CD14-positive monocyte (primary cell): ENCODE measurements at regions not wholly inside any gene's neighbourhood (a gene's known extent, or its start where the extent isn't known, plus 50 kb on each side); places are given as distances from the start of the nearest gene placed in this dataset.

Source experiments
- DNase-seq, 3 donors: peaks; one replicate each; pipeline ENCODE4 v3.0.0-alpha.2; 2011 to 2022
- H2AFZ ChIP-seq: 2 replicates; pipeline ENCODE4 v1.6.0; 2012; ENCODE audit warnings: mild to moderate bottlenecking, low read depth, low read length, inconsistent platforms; ENCODE audit not compliant: insufficient read depth, poor library complexity, severe bottlenecking
- H3K27ac ChIP-seq, 2 donors: 1 replicate in 1 of 2; 2 replicates in 1 of 2; pipeline ENCODE4 v1.5.1; 2012 to 2013; ENCODE audit warnings: low read length in 2 of 2, control low read depth in 1 of 2, inconsistent platforms in 1 of 2, low read depth in 1 of 2, mild to moderate bottlenecking in 1 of 2
- H3K27me3 ChIP-seq, 2 donors: one replicate each; pipeline versions ENCODE4 v1.6.0 to v1.6.1; 2011 to 2013; ENCODE audit warnings: low read length in 2 of 2; ENCODE audit not compliant: control insufficient read depth in 2 of 2, insufficient read depth in 2 of 2
- H3K36me3 ChIP-seq, 2 donors: replicated peaks in 1 of 2; 1 replicate in 1 of 2; 2 replicates in 1 of 2; pipeline versions ENCODE4 v1.5.1 to v1.6.1; 2012 to 2013; ENCODE audit warnings: low read length in 2 of 2, control low read depth in 1 of 2, inconsistent platforms in 1 of 2, mild to moderate bottlenecking in 1 of 2; ENCODE audit not compliant: insufficient read depth in 2 of 2, control insufficient read depth in 1 of 2
- H3K4me1 ChIP-seq, 2 donors: 1 replicate in 1 of 2; 2 replicates in 1 of 2; pipeline versions ENCODE4 v1.5.1 to v1.6.1; 2012 to 2013; ENCODE audit warnings: low read length in 2 of 2, control low read depth in 1 of 2, inconsistent platforms in 1 of 2, mild to moderate bottlenecking in 1 of 2, moderate library complexity in 1 of 2; ENCODE audit not compliant: insufficient read depth in 2 of 2, control insufficient read depth in 1 of 2
- H3K4me2 ChIP-seq: replicated peaks from 2 replicates; pipeline ENCODE3; 2012; ENCODE audit warnings: low read length, moderate library complexity, mild to moderate bottlenecking; ENCODE audit not compliant: poor library complexity, severe bottlenecking; ENCODE audit errors: extremely low read depth
- H3K4me3 ChIP-seq, 3 experiments: fragments of 200-600 bp in 1 of 3; sonication (generic) in 1 of 3; replicated peaks in 1 of 3; 1 replicate in 2 of 3; 2 replicates in 1 of 3; pipeline ENCODE4 v1.5.1; 2011 to 2013; ENCODE audit warnings: low read length in 3 of 3, mild to moderate bottlenecking in 3 of 3, control low read depth in 2 of 3, low read depth in 2 of 3, inconsistent platforms in 1 of 3, moderate library complexity in 1 of 3
- H3K79me2 ChIP-seq: 2 replicates; pipeline ENCODE4 v1.6.0; 2012; ENCODE audit warnings: mild to moderate bottlenecking, control low read depth, inconsistent platforms, low read length, moderate library complexity; ENCODE audit not compliant: insufficient read depth
- H3K9ac ChIP-seq: 2 replicates; pipeline ENCODE4 v1.6.0; 2017; ENCODE audit warnings: low read length, mild to moderate bottlenecking; ENCODE audit not compliant: insufficient read depth, poor library complexity, severe bottlenecking
- H3K9me3 ChIP-seq, 2 donors: replicated peaks in 1 of 2; 1 replicate in 1 of 2; 2 replicates in 1 of 2; pipeline versions ENCODE4 v1.5.1 to v1.6.1; 2012 to 2013; ENCODE audit warnings: low read length in 2 of 2, control low read depth in 1 of 2; ENCODE audit not compliant: control insufficient read depth in 1 of 2, insufficient read depth in 1 of 2
- H4K20me1 ChIP-seq: 2 replicates; pipeline ENCODE4 v1.6.0; 2012; ENCODE audit warnings: mild to moderate bottlenecking, low read length, control low read depth, moderate library complexity; ENCODE audit not compliant: insufficient read depth
- H3K27ac Mint-ChIP-seq, 7 donors: one replicate each; pipeline ENCODE4 v1.8.0; 2020; ENCODE audit warnings: mild to moderate bottlenecking in 7 of 7, mixed read lengths in 7 of 7, moderate library complexity in 6 of 7, inconsistent platforms in 2 of 7
- H3K27me3 Mint-ChIP-seq, 3 donors: one replicate each; pipeline ENCODE4 v1.8.0; 2021 to 2022; ENCODE audit warnings: low read depth in 3 of 3, mild to moderate bottlenecking in 3 of 3, mixed read lengths in 3 of 3, moderate library complexity in 3 of 3, inconsistent platforms in 1 of 3
- H3K36me3 Mint-ChIP-seq, 2 donors: one replicate each; pipeline ENCODE4 v1.8.0; 2020; ENCODE audit warnings: mixed read lengths in 2 of 2, inconsistent platforms in 1 of 2, mild to moderate bottlenecking in 1 of 2
- H3K4me1 Mint-ChIP-seq: one replicate; pipeline ENCODE4 v1.8.0; 2020; ENCODE audit warnings: mild to moderate bottlenecking, mixed read lengths
- H3K4me3 Mint-ChIP-seq, 2 donors: one replicate each; pipeline ENCODE4 v1.8.0; 2020; ENCODE audit warnings: mild to moderate bottlenecking in 2 of 2, mixed read lengths in 2 of 2, moderate library complexity in 1 of 2
- H3K9me3 Mint-ChIP-seq, 7 donors: one replicate each; pipeline ENCODE4 v1.8.0; 2020 to 2022; ENCODE audit warnings: mixed read lengths in 7 of 7, mild to moderate bottlenecking in 6 of 7, moderate library complexity in 6 of 7, inconsistent platforms in 2 of 7
- CTCF ChIP-seq: fragments of 200-600 bp; IDR thresholded peaks from one replicate; pipeline ENCODE4 v1.8.0; 2022; ENCODE audit warnings: antibody characterized with exemption, mild to moderate bottlenecking
- WGBS: methylation state at CpG from one replicate; pipeline ENCODE4 v1.1.5; 2013; ENCODE audit warnings: missing lambda C conversion rate; ENCODE audit not compliant: insufficient coverage; 5-methylcytosine and 5-hydroxymethylcytosine counted together
- intact Hi-C, 2 donors: fragments of 100-400 bp; cut with micrococcal nuclease; formaldehyde crosslinking; loops; one replicate each; pipeline versions ENCODE4 v1.15.0 to v1.15.1; 2023

GRCh38 chr11:80584661-80585060 is 1143.8 kb upstream of the TENM4 start:
- WGBS, result 91% methylated on average over 3 of the region's 3 CpGs
- Histone ChIP-seq H3K4me2 (no peak overlapping the region), H3K27me3 (no peaks in the 10 kb centered on the region), H3K27ac (no peak overlapping the region), H3K4me3 (no peak overlapping the region), H2AFZ (no peak overlapping the region), H3K9me3 (no peaks in the 10 kb centered on the region), H3K79me2 (no peaks in the 10 kb centered on the region), H3K4me1 (no peaks in the 10 kb centered on the region), H4K20me1 (no peaks in the 10 kb centered on the region), H3K9ac (no peak overlapping the region), H3K36me3 (no peaks in the 10 kb centered on the region)
- Mint-ChIP-seq H3K36me3 (no peaks in the 10 kb centered on the region), H3K4me3 (no peak overlapping the region), H3K27me3 (no peaks in the 10 kb centered on the region), H3K9me3 (peaks cover 0 to 2% (median 0%) of the 10 kb centered on the region in 7 donors), H3K4me1 (no peaks in the 10 kb centered on the region), H3K27ac (no peak overlapping the region)
- DNase-seq, result no peak
- no peak for TF ChIP-seq CTCF
- intact Hi-C loops, result no loop called here

- Histone ChIP-seq H2AFZ (no peak overlapping the region), H3K9ac (no peak overlapping the region), H3K79me2 (no peaks in the 10 kb centered on the region), H4K20me1 (no peaks in the 10 kb centered on the region), H3K27me3 (no peaks in the 10 kb centered on the region), H3K27ac (no peak overlapping the region), H3K9me3 (peaks cover 9% of the 10 kb centered on the region in 2 donors), H3K4me3 (no peak overlapping the region), H3K4me2 (no peak overlapping the region), H3K36me3 (no peaks in the 10 kb centered on the region), H3K4me1 (no peaks in the 10 kb centered on the region)
- peaks cover 0 to 1% (median 0%) of the 10 kb centered on the region in 3 donors for H3K27me3 Mint-ChIP-seq
- DNase-seq, result no peak
- peaks cover 0 to 10% (median 5%) of the 10 kb centered on the region in 7 donors for H3K9me3 Mint-ChIP-seq
- H3K4me1 Mint-ChIP-seq, result no peaks in the 10 kb centered on the region
- no peaks in the 10 kb centered on the region for H3K36me3 Mint-ChIP-seq
- H3K4me3 Mint-ChIP-seq, result no peak overlapping the region
- WGBS, result no CpG with 5 or more reads among the region's 2 CpGs
- no peak overlapping the region for H3K27ac Mint-ChIP-seq
- TF ChIP-seq CTCF, result no peak
- intact Hi-C loops, result no loop called here
These were observed 1129.0 kb upstream of the TENM4 start for GRCh38 chr11:80569832-80570231.
